WTC11 (cell line): ENCODE measurements at regions not wholly inside any gene's neighbourhood (a gene's known extent, or its start where the extent isn't known, plus 50 kb on each side); places are given as distances from the start of the nearest gene placed in this dataset.

Experiments used
- ATAC-seq: fragments of 200-7000 bp; cut with Tn5 transposase; 2 replicates; pipeline ENCODE4 v1.10.0; 2021; ENCODE audit warnings: mild to moderate bottlenecking, moderate library complexity
- CTCF ChIA-PET: fragments of 300-600 bp; sonication (Branson Sonifier 250); formaldehyde crosslinking; loops from one replicate; lab custom pipeline; 2021; ENCODE audit warnings: antibody characterized with exemption; lab: Charles Lee
- POLR2A ChIA-PET: fragments of 350-600 bp; sonication (Branson Sonifier 250); formaldehyde crosslinking; loops from one replicate; lab custom pipeline; 2021; ENCODE audit warnings: antibody characterized with exemption; lab: Charles Lee
- DNase-seq: peaks from one replicate; pipeline ENCODE4 v3.0.0; 2021; ENCODE audit warnings: low spot score
- H3K27ac Mint-ChIP-seq: 2 replicates; pipeline ENCODE4 v1.8.0; 2021; ENCODE audit warnings: mixed read lengths
- H3K27me3 Mint-ChIP-seq: 2 replicates; pipeline ENCODE4 v1.8.0; 2021; ENCODE audit warnings: low read depth, mild to moderate bottlenecking, moderate library complexity, mixed read lengths
- H3K36me3 Mint-ChIP-seq: 2 replicates; pipeline ENCODE4 v1.8.0; 2021; ENCODE audit warnings: mixed read lengths
- H3K4me1 Mint-ChIP-seq: 2 replicates; pipeline ENCODE4 v1.8.0; 2022; ENCODE audit warnings: mixed read lengths
- H3K4me3 Mint-ChIP-seq: 2 replicates; pipeline ENCODE4 v1.8.0; 2021; ENCODE audit warnings: mild to moderate bottlenecking, moderate library complexity, mixed read lengths
- H3K9me3 Mint-ChIP-seq: 2 replicates; pipeline ENCODE4 v1.8.0; 2021; ENCODE audit warnings: mixed read lengths
- CREB1 ChIP-seq: sonication (generic); formaldehyde crosslinking; IDR thresholded peaks from 2 replicates; pipeline ENCODE4 v1.8.0; 2023; ENCODE audit warnings: mild to moderate bottlenecking, missing genetic modification reagents
- CREM ChIP-seq: sonication (generic); formaldehyde crosslinking; IDR thresholded peaks from 2 replicates; pipeline ENCODE4 v1.8.1; 2022; ENCODE audit warnings: mild to moderate bottlenecking, missing genetic modification reagents, moderate library complexity
- MXD4 ChIP-seq: fragments of 250-450 bp; sonication (Bioruptor Pico); IDR thresholded peaks from 2 replicates; pipeline ENCODE4 v1.8.0; 2021; ENCODE audit warnings: mild to moderate bottlenecking, moderate library complexity, borderline replicate concordance
- NFE2L1 ChIP-seq: sonication (generic); formaldehyde crosslinking; IDR thresholded peaks from 2 replicates; pipeline ENCODE4 v1.8.1; 2023; ENCODE audit warnings: missing genetic modification reagents
- RELA ChIP-seq: sonication (generic); formaldehyde crosslinking; IDR thresholded peaks from 2 replicates; pipeline ENCODE4 v1.8.1; 2022; ENCODE audit warnings: missing genetic modification reagents, mild to moderate bottlenecking, borderline replicate concordance
- RORB ChIP-seq: fragments of 250-450 bp; sonication (Bioruptor Pico); IDR thresholded peaks from 2 replicates; pipeline ENCODE4 v1.9.0; 2021; ENCODE audit warnings: mild to moderate bottlenecking
- TEAD1 ChIP-seq: sonication (generic); formaldehyde crosslinking; IDR thresholded peaks from 2 replicates; pipeline ENCODE4 v1.8.0; 2022; ENCODE audit warnings: mild to moderate bottlenecking, missing genetic modification reagents
- TEAD4 ChIP-seq: sonication (generic); formaldehyde crosslinking; IDR thresholded peaks from 2 replicates; pipeline ENCODE4 v1.8.0; 2022; ENCODE audit warnings: mild to moderate bottlenecking, missing genetic modification reagents
- ZNF416 ChIP-seq: fragments of 250-450 bp; sonication (Bioruptor Pico); IDR thresholded peaks from 2 replicates; pipeline ENCODE4 v1.9.0; 2021; ENCODE audit warnings: mild to moderate bottlenecking, inconsistent platforms
- ZNF671 ChIP-seq: fragments of 250-450 bp; sonication (Bioruptor Pico); IDR thresholded peaks from 2 replicates; pipeline ENCODE4 v1.8.0; 2021; ENCODE audit warnings: mild to moderate bottlenecking
- TF ChIP-seq, protein P1 (sequence below): sonication (generic); formaldehyde crosslinking; IDR thresholded peaks from 2 replicates; pipeline ENCODE4 v1.8.0; 2023; ENCODE audit warnings: mild to moderate bottlenecking, missing genetic modification reagents
- TF ChIP-seq, protein P2 (sequence below): fragments of 250-450 bp; sonication (Bioruptor Pico); IDR thresholded peaks from 2 replicates; pipeline ENCODE4 v1.9.0; 2021; ENCODE audit warnings: mild to moderate bottlenecking
- TF ChIP-seq, protein P3 (sequence below): sonication (generic); formaldehyde crosslinking; IDR thresholded peaks from 2 replicates; pipeline ENCODE4 v1.8.1; 2023; ENCODE audit warnings: mild to moderate bottlenecking, missing genetic modification reagents
- TF ChIP-seq, protein P4 (sequence below): sonication (generic); formaldehyde crosslinking; IDR thresholded peaks from 2 replicates; pipeline ENCODE4 v1.8.1; 2022; ENCODE audit warnings: missing genetic modification reagents, borderline replicate concordance
- TF ChIP-seq, protein P5 (sequence below): sonication (generic); formaldehyde crosslinking; IDR thresholded peaks from 2 replicates; pipeline ENCODE4 v1.8.1; 2023; ENCODE audit warnings: mild to moderate bottlenecking, missing genetic modification reagents
- TF ChIP-seq, protein P6 (sequence below): sonication (generic); formaldehyde crosslinking; IDR thresholded peaks from 2 replicates; pipeline ENCODE4 v1.8.0; 2022; ENCODE audit warnings: mild to moderate bottlenecking, missing genetic modification reagents
- TF ChIP-seq, protein P7 (sequence below): sonication (generic); formaldehyde crosslinking; conservative IDR thresholded peaks from 2 replicates; pipeline ENCODE4 v1.8.1; 2023; ENCODE audit warnings: mild to moderate bottlenecking, low read depth, missing genetic modification reagents, moderate library complexity
- TF ChIP-seq, protein P8 (sequence below): sonication (generic); formaldehyde crosslinking; IDR thresholded peaks from 2 replicates; pipeline ENCODE4 v1.8.1; 2022; ENCODE audit warnings: mild to moderate bottlenecking, moderate library complexity, missing genetic modification reagents
- TF ChIP-seq, protein P9 (sequence below): fragments of 250-450 bp; sonication (Bioruptor Pico); IDR thresholded peaks from 2 replicates; pipeline ENCODE4 v1.9.0; 2021; ENCODE audit warnings: mild to moderate bottlenecking
- TF ChIP-seq, protein P10 (sequence below): sonication (generic); formaldehyde crosslinking; IDR thresholded peaks from 2 replicates; pipeline ENCODE4 v1.8.1; 2022; ENCODE audit warnings: mild to moderate bottlenecking, missing genetic modification reagents, moderate library complexity, borderline replicate concordance

DNA sequence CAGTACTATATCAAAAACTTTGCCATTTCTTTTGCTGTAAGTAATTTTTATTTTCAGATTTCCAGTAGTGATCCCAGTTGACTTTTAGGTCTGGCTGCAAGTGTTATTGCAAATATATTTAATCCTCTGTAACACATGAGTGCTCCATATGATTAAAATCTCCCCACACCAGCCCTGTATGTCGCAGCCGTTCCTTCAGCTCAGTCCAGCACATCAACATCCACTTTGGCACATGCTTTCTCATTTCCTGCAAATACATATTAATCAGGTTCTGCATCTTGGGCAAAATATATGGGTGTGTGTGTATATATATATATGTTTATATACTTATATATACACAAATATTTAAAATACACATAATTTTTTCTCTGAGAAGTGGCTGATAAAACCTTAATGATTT lies 919.5 kb downstream of the JRKL start:
- no peak for TF ChIP-seq NFE2L1 (CRISPR knock-in tag)
- no peak for TF ChIP-seq ZNF416 (CRISPR knock-in tag)
- TF ChIP-seq, protein P1, sequence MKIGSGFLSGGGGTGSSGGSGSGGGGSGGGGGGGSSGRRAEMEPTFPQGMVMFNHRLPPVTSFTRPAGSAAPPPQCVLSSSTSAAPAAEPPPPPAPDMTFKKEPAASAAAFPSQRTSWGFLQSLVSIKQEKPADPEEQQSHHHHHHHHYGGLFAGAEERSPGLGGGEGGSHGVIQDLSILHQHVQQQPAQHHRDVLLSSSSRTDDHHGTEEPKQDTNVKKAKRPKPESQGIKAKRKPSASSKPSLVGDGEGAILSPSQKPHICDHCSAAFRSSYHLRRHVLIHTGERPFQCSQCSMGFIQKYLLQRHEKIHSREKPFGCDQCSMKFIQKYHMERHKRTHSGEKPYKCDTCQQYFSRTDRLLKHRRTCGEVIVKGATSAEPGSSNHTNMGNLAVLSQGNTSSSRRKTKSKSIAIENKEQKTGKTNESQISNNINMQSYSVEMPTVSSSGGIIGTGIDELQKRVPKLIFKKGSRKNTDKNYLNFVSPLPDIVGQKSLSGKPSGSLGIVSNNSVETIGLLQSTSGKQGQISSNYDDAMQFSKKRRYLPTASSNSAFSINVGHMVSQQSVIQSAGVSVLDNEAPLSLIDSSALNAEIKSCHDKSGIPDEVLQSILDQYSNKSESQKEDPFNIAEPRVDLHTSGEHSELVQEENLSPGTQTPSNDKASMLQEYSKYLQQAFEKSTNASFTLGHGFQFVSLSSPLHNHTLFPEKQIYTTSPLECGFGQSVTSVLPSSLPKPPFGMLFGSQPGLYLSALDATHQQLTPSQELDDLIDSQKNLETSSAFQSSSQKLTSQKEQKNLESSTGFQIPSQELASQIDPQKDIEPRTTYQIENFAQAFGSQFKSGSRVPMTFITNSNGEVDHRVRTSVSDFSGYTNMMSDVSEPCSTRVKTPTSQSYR, result no peak
- TF ChIP-seq, protein P2, sequence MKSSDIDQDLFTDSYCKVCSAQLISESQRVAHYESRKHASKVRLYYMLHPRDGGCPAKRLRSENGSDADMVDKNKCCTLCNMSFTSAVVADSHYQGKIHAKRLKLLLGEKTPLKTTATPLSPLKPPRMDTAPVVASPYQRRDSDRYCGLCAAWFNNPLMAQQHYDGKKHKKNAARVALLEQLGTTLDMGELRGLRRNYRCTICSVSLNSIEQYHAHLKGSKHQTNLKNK (CRISPR knock-in tag), result no peak
- no peak for TF ChIP-seq MXD4
- no peak for TF ChIP-seq ZNF671 (CRISPR knock-in tag)
- TF ChIP-seq, protein P3, sequence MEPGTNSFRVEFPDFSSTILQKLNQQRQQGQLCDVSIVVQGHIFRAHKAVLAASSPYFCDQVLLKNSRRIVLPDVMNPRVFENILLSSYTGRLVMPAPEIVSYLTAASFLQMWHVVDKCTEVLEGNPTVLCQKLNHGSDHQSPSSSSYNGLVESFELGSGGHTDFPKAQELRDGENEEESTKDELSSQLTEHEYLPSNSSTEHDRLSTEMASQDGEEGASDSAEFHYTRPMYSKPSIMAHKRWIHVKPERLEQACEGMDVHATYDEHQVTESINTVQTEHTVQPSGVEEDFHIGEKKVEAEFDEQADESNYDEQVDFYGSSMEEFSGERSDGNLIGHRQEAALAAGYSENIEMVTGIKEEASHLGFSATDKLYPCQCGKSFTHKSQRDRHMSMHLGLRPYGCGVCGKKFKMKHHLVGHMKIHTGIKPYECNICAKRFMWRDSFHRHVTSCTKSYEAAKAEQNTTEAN (CRISPR knock-in tag), result no peak
- TF ChIP-seq TEAD1 (CRISPR knock-in tag), result no peak
- TF ChIP-seq, protein P4, sequence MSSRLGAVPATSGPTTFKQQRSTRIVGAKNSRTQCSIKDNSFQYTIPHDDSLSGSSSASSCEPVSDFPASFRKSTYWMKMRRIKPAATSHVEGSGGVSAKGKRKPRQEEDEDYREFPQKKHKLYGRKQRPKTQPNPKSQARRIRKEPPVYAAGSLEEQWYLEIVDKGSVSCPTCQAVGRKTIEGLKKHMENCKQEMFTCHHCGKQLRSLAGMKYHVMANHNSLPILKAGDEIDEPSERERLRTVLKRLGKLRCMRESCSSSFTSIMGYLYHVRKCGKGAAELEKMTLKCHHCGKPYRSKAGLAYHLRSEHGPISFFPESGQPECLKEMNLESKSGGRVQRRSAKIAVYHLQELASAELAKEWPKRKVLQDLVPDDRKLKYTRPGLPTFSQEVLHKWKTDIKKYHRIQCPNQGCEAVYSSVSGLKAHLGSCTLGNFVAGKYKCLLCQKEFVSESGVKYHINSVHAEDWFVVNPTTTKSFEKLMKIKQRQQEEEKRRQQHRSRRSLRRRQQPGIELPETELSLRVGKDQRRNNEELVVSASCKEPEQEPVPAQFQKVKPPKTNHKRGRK (CRISPR knock-in tag), result no peak
- no peak for TF ChIP-seq RELA (CRISPR knock-in tag)
- TF ChIP-seq RORB (CRISPR knock-in tag), result no peak
- TF ChIP-seq CREM (CRISPR knock-in tag), result no peak
- no peak for TF ChIP-seq CREB1
- TF ChIP-seq, protein P5, sequence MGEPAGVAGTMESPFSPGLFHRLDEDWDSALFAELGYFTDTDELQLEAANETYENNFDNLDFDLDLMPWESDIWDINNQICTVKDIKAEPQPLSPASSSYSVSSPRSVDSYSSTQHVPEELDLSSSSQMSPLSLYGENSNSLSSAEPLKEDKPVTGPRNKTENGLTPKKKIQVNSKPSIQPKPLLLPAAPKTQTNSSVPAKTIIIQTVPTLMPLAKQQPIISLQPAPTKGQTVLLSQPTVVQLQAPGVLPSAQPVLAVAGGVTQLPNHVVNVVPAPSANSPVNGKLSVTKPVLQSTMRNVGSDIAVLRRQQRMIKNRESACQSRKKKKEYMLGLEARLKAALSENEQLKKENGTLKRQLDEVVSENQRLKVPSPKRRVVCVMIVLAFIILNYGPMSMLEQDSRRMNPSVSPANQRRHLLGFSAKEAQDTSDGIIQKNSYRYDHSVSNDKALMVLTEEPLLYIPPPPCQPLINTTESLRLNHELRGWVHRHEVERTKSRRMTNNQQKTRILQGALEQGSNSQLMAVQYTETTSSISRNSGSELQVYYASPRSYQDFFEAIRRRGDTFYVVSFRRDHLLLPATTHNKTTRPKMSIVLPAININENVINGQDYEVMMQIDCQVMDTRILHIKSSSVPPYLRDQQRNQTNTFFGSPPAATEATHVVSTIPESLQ, result no peak
- TF ChIP-seq, protein P6, sequence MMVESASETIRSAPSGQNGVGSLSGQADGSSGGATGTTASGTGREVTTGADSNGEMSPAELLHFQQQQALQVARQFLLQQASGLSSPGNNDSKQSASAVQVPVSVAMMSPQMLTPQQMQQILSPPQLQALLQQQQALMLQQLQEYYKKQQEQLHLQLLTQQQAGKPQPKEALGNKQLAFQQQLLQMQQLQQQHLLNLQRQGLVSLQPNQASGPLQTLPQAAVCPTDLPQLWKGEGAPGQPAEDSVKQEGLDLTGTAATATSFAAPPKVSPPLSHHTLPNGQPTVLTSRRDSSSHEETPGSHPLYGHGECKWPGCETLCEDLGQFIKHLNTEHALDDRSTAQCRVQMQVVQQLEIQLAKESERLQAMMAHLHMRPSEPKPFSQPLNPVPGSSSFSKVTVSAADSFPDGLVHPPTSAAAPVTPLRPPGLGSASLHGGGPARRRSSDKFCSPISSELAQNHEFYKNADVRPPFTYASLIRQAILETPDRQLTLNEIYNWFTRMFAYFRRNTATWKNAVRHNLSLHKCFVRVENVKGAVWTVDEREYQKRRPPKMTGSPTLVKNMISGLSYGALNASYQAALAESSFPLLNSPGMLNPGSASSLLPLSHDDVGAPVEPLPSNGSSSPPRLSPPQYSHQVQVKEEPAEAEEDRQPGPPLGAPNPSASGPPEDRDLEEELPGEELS (CRISPR knock-in tag), result no peak
- TF ChIP-seq, protein P7, sequence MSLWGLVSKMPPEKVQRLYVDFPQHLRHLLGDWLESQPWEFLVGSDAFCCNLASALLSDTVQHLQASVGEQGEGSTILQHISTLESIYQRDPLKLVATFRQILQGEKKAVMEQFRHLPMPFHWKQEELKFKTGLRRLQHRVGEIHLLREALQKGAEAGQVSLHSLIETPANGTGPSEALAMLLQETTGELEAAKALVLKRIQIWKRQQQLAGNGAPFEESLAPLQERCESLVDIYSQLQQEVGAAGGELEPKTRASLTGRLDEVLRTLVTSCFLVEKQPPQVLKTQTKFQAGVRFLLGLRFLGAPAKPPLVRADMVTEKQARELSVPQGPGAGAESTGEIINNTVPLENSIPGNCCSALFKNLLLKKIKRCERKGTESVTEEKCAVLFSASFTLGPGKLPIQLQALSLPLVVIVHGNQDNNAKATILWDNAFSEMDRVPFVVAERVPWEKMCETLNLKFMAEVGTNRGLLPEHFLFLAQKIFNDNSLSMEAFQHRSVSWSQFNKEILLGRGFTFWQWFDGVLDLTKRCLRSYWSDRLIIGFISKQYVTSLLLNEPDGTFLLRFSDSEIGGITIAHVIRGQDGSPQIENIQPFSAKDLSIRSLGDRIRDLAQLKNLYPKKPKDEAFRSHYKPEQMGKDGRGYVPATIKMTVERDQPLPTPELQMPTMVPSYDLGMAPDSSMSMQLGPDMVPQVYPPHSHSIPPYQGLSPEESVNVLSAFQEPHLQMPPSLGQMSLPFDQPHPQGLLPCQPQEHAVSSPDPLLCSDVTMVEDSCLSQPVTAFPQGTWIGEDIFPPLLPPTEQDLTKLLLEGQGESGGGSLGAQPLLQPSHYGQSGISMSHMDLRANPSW (CRISPR knock-in tag), result no peak
- TF ChIP-seq, protein P8, sequence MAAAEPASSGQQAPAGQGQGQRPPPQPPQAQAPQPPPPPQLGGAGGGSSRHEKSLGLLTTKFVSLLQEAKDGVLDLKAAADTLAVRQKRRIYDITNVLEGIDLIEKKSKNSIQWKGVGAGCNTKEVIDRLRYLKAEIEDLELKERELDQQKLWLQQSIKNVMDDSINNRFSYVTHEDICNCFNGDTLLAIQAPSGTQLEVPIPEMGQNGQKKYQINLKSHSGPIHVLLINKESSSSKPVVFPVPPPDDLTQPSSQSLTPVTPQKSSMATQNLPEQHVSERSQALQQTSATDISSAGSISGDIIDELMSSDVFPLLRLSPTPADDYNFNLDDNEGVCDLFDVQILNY (CRISPR knock-in tag), result no peak
- TF ChIP-seq, protein P9, sequence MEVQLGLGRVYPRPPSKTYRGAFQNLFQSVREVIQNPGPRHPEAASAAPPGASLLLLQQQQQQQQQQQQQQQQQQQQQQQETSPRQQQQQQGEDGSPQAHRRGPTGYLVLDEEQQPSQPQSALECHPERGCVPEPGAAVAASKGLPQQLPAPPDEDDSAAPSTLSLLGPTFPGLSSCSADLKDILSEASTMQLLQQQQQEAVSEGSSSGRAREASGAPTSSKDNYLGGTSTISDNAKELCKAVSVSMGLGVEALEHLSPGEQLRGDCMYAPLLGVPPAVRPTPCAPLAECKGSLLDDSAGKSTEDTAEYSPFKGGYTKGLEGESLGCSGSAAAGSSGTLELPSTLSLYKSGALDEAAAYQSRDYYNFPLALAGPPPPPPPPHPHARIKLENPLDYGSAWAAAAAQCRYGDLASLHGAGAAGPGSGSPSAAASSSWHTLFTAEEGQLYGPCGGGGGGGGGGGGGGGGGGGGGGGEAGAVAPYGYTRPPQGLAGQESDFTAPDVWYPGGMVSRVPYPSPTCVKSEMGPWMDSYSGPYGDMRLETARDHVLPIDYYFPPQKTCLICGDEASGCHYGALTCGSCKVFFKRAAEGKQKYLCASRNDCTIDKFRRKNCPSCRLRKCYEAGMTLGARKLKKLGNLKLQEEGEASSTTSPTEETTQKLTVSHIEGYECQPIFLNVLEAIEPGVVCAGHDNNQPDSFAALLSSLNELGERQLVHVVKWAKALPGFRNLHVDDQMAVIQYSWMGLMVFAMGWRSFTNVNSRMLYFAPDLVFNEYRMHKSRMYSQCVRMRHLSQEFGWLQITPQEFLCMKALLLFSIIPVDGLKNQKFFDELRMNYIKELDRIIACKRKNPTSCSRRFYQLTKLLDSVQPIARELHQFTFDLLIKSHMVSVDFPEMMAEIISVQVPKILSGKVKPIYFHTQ, result no peak
- TF ChIP-seq, protein P10, sequence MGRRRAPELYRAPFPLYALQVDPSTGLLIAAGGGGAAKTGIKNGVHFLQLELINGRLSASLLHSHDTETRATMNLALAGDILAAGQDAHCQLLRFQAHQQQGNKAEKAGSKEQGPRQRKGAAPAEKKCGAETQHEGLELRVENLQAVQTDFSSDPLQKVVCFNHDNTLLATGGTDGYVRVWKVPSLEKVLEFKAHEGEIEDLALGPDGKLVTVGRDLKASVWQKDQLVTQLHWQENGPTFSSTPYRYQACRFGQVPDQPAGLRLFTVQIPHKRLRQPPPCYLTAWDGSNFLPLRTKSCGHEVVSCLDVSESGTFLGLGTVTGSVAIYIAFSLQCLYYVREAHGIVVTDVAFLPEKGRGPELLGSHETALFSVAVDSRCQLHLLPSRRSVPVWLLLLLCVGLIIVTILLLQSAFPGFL, result no peak
- TF ChIP-seq TEAD4, result no peak
- H3K27ac Mint-ChIP-seq, result no peak overlapping the region
- ATAC-seq, result no peak
- no peaks in the 10 kb centered on the region for H3K4me1 Mint-ChIP-seq
- H3K27me3 Mint-ChIP-seq, result no peaks in the 10 kb centered on the region
- DNase-seq, result no peak
- H3K4me3 Mint-ChIP-seq, result no peak overlapping the region
- H3K9me3 Mint-ChIP-seq, result no peaks in the 10 kb centered on the region
- ChIA-PET POLR2A (no interaction called here), CTCF (no interaction called here)
- H3K36me3 Mint-ChIP-seq, result no peaks in the 10 kb centered on the region
